HG02623 (cell line): ENCODE measurements at regions not wholly inside any gene's neighbourhood (a gene's known extent, or its start where the extent isn't known, plus 50 kb on each side); places are given as distances from the start of the nearest gene placed in this dataset.
A peak's percentile ranks its signal among the peaks of the same experiment; 100 is the strongest.

Source experiments
- ATAC-seq: cut with Tn5 transposase; IDR thresholded peaks from one replicate; pipeline ENCODE4 v1.9.1; 2021; ENCODE audit warnings: moderate library complexity; ENCODE audit not compliant: unreplicated experiment

DNA sequence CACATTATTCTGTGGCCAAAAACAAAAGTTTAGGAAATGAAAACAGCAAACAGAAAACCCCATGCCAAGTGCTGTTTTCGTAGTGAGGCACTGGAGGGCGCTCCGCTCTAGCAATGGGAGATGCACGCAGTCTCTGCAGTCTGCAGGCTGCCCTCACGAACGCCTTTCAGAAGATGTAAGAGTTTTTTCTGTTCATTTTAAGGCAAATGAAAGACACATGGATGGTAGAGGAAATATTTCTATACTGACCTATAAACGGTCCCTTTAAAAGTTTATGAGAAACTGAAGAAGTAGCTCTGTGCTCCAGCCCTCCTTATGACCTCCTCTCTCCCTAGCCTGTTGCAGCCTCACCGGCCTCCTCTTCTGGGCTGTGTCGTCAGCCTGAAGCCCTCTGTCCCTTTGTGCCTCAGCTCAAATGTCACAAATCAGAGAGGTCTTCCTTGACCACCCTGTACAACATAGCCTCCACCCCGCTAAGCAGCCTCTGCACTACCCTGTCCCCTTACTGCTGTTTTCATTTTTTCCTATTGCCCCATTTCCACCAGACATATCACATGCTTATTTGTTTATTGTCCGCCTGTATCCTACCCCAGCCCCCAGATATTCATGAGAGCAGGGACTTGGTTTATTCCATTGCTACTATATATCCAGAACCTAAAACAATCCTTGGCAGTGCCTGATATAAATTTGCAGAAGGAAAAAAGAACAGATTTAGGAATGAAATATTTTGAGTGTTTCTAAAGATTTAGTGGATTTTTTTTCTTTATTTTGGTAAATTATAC lies 116.4 kb downstream of the TM9SF2 start:
- ATAC-seq: peak; percentile 52

DNA sequence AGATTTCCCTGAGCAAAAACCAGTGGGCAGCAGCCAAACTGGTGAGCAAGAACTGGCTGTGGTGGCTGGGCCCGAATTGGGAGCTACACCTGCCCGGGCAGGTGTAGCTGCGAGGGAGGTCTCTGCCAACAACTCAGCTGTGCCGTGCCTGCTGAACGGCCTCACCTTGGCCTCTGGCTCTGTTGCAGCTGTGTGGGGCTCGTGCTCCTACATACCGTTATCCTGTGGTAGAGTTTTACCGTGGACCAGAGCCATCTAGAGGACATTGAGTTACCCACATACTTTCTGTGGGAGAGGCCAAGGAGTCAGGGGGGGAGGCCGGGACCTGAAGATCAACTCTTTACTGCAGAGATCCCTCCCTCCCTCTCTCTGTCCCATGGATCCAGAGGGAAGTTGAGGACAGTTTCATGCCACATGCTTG lies 113.2 kb downstream of the TM9SF2 start:
- peak; percentile 68 for ATAC-seq
